ENCODE measurements at regions not wholly inside any gene's neighbourhood (a gene's known extent, or its start where the extent isn't known, plus 50 kb on each side); places are given as distances from the start of the nearest gene placed in this dataset.

DNA sequence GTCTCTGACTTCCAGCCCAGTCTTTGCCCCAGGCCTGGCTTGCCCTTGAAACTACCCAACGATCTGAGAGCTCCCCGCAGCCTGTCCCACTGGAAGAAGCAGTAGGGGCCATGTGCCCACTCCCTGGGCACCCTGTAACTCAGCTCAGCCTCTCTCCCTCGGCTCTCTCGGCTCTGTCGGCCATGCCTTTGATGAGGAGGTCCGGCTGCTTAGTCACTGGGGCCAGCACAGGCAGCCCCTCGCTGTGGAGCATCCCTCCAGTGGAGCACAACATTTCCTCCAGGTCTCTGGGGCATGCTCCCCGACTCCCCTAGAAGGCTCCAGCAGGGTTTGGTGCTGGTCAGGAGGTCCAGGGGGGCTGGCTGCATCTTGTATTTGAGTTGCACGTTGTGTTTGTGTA lies 83.3 kb upstream of the DISP3 start:
- Histone ChIP-seq H3K9me3 (ENCODE audit: insufficient read depth, low read depth, low read length) (no peaks in the 10 kb centered on the region), H3K27me3 (ENCODE audit: insufficient read depth, low read length) (no peaks in the 10 kb centered on the region), H3K9ac (ENCODE audit: low read depth, low read length) (no peak overlapping the region), H3K4me1 (ENCODE audit: insufficient read depth, low read length) (no peaks in the 10 kb centered on the region), H3K36me3 (ENCODE audit: insufficient read depth, low read length) (no peaks in the 10 kb centered on the region), H3K4me3 (ENCODE audit: low read length) (no peak overlapping the region), H3K27ac (ENCODE audit: low read depth, low read length) (no peak overlapping the region)
- 91% methylated on average over 9 of the region's 9 CpGs for WGBS

DNA sequence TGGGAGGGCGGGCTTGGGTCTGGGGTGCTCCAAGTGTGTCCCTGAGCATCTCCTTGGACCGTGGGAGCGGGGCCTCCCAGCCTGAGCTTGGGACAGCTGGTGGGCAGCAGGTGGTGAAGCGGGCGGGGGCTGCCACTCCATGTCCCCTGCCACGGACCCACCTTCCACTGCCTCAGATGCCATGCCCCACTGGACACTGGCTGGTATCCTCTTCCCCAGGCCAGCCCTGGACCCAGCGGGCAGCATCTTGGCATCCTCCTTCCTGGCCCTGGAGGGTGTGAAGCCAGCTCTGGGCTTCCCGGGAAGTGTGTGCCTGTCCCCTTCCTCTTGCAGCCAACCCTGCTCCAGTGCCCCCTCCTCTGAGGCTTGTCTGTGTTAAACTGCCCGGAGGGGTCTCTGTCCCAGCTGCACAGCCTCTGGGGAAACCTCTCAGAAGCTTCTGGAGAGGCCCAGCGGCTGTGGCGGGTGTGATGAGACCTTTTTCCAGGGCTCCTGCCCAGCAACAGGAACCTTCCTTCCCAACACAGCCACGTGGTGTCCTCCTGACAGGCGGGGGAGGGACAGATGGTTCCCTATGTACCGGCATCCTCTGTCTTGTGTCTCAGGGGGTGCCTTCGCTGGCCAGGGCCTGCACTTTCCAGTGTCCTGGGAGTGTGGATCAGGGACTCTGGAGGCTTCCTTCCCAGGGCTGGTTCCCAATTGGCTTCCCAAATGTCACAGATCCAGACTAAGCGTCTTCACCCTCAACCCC lies 81.6 kb upstream of the DISP3 start:
- H3K4me1 ChIP-seq (ENCODE audit: insufficient read depth, low read length), result no peaks in the 10 kb centered on the region
- H3K36me3 ChIP-seq (ENCODE audit: insufficient read depth, low read length), result no peaks in the 10 kb centered on the region
- H3K27me3 ChIP-seq (ENCODE audit: insufficient read depth, low read length), result no peaks in the 10 kb centered on the region
- no peaks in the 10 kb centered on the region for H3K9me3 ChIP-seq (ENCODE audit: insufficient read depth, low read depth, low read length)
- no peak overlapping the region for H3K27ac ChIP-seq (ENCODE audit: low read depth, low read length)
- no peak overlapping the region for H3K9ac ChIP-seq (ENCODE audit: low read depth, low read length)
- WGBS, result 80% methylated on average over 16 of the region's 16 CpGs
- H3K4me3 ChIP-seq (ENCODE audit: low read length), result no peak overlapping the region

DNA sequence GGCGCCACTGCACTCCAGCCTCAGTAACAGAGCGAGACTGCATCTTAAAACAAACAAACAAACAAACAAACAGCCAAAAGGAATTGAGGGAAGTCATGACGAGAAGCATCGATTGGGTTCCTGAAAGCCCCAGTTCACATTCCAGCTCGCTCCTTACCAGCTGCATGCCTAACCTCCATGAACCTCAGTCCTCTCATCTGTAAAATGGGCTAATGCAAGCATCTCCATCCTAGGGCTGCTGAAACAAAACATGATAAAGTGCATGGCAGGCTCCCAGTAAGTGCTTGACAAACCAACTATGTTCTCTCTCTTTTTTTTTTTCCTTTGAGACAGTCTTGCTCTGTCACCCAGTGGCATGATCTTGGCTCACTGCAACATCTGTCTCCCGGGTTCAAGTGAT lies 79.7 kb upstream of the DISP3 start:
- H3K9me3 ChIP-seq (ENCODE audit: insufficient read depth, low read depth, low read length), result no peaks in the 10 kb centered on the region
- H3K36me3 ChIP-seq (ENCODE audit: insufficient read depth, low read length), result no peaks in the 10 kb centered on the region
- no peak overlapping the region for H3K9ac ChIP-seq (ENCODE audit: low read depth, low read length)
- no peaks in the 10 kb centered on the region for H3K27me3 ChIP-seq (ENCODE audit: insufficient read depth, low read length)
- H3K4me1 ChIP-seq (ENCODE audit: insufficient read depth, low read length), result no peaks in the 10 kb centered on the region
- 94% methylated on average over 6 of the region's 6 CpGs for WGBS
- H3K4me3 ChIP-seq (ENCODE audit: low read length), result no peak overlapping the region
- no peak overlapping the region for H3K27ac ChIP-seq (ENCODE audit: low read depth, low read length)

DNA sequence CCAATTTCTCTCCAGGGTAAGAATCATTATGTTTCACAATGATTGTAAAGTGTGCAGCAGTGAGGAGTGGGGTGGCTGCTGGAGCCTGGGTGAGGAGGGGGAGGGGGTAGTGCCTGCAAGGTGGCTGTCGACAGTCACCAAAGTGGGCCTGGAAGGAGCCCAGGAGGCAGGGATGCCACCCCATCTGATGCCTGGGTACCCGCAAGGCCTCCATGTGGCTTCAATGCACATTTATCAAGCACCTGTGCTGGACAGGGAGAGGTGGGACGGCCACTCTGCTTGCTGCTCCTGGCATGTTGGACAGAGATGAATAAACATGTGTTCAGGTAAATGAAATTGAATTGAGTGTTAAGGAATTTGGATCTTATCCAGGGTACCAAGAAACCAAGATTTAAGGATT lies 78.8 kb upstream of the DISP3 start:
- Histone ChIP-seq H3K36me3 (ENCODE audit: insufficient read depth, low read length) (no peaks in the 10 kb centered on the region), H3K9ac (ENCODE audit: low read depth, low read length) (no peak overlapping the region), H3K27me3 (ENCODE audit: insufficient read depth, low read length) (no peaks in the 10 kb centered on the region), H3K27ac (ENCODE audit: low read depth, low read length) (no peak overlapping the region), H3K4me3 (ENCODE audit: low read length) (no peak overlapping the region), H3K4me1 (ENCODE audit: insufficient read depth, low read length) (no peaks in the 10 kb centered on the region), H3K9me3 (ENCODE audit: insufficient read depth, low read depth, low read length) (no peaks in the 10 kb centered on the region)
- WGBS, result 88% methylated on average over 3 of the region's 3 CpGs

DNA sequence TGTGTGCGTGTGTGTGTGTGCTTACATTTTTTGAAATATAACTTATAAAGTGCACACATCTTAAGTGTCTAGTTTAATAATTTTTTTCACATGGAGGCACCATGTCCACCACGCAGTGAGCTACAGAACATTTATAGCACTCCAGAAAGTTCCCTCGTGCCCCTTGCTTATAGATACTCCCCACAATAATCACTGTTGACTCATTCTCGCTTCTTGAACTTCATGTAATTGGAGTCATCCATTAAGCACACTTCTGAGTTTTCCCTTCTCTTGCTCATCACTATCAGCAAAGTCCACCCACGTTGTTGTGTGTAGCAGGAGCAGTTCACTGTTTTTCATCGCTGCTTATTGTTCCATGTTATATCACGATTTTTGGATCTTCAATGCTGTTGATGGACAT lies 78.4 kb upstream of the DISP3 start:
- no peaks in the 10 kb centered on the region for H3K9me3 ChIP-seq (ENCODE audit: insufficient read depth, low read depth, low read length)
- no peaks in the 10 kb centered on the region for H3K36me3 ChIP-seq (ENCODE audit: insufficient read depth, low read length)
- H3K9ac ChIP-seq (ENCODE audit: low read depth, low read length), result no peak overlapping the region
- H3K4me1 ChIP-seq (ENCODE audit: insufficient read depth, low read length), result no peaks in the 10 kb centered on the region
- no peak overlapping the region for H3K27ac ChIP-seq (ENCODE audit: low read depth, low read length)
- WGBS, result 90% methylated on average over 6 of the region's 7 CpGs
- no peak overlapping the region for H3K4me3 ChIP-seq (ENCODE audit: low read length)
- H3K27me3 ChIP-seq (ENCODE audit: insufficient read depth, low read length), result no peaks in the 10 kb centered on the region

DNA sequence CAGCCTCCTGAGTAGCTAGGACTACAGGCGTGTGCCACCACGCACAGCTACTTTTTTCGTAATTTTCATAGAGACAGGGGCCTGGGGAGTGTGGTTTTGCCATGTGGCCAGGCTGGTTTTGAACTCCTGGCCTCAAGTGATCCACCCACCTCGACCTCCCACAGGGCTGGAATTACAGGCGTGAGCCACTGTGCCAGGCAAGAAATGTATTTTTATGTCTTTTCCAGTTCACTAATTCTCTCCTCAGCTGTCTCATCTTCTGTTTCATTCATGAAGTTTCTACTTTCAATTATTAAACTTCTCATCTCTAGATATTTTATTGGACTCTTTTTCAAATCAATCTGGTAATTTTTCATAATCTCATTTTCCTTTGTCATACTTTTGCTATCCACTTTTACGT lies 72.1 kb upstream of the DISP3 start:
- H3K9ac ChIP-seq (ENCODE audit: low read depth, low read length), result no peak overlapping the region
- H3K27ac ChIP-seq (ENCODE audit: low read depth, low read length), result no peak overlapping the region
- H3K4me1 ChIP-seq (ENCODE audit: insufficient read depth, low read length), result no peaks in the 10 kb centered on the region
- WGBS, result 94% methylated on average over 6 of the region's 6 CpGs
- H3K9me3 ChIP-seq (ENCODE audit: insufficient read depth, low read depth, low read length), result 0 out of 2 replicates have a peak, but pooled peaks cover 5% of the 10 kb centered on the region
- no peak overlapping the region for H3K4me3 ChIP-seq (ENCODE audit: low read length)
- H3K36me3 ChIP-seq (ENCODE audit: insufficient read depth, low read length), result no peaks in the 10 kb centered on the region
- no peaks in the 10 kb centered on the region for H3K27me3 ChIP-seq (ENCODE audit: insufficient read depth, low read length)

DNA sequence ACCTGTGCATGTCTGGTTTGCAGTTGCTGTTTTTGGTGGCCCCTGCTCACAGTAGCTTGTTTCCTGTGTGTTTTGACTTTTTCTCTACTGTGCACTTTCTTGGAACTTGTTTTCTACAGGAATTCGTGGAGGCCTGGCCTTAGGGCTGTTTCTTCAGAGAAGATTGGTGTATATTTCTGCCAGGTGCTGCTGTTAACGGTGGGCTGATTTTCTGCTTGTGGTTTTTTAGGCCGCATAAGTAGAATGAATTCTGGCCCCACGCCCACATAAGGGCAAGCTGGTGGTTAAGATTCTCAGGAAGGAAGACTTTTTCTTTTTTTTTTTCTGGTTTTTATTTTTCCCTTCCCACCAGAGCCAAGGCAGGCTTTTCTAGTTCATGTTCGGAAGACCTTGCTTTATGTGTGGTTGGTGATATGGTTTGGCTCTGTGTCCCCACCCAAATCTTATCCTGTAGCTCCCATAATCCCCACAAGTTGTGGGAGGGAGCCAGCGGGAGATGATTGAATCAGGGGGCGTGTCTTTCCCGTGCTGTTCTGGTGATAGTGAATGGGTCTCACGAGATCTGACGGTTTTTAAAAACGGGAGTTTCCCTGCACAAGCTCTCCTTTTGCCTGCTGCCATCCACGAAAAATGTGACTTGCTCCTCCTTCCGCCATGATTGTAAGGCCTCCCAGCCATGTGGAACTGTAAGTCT lies 71.5 kb upstream of the DISP3 start:
- no peaks in the 10 kb centered on the region for H3K27me3 ChIP-seq (ENCODE audit: insufficient read depth, low read length)
- no peak overlapping the region for H3K4me3 ChIP-seq (ENCODE audit: low read length)
- H3K9ac ChIP-seq (ENCODE audit: low read depth, low read length), result no peak overlapping the region
- 0 out of 2 replicates have a peak, but pooled peaks cover 5% of the 10 kb centered on the region for H3K9me3 ChIP-seq (ENCODE audit: insufficient read depth, low read depth, low read length)
- no peaks in the 10 kb centered on the region for H3K36me3 ChIP-seq (ENCODE audit: insufficient read depth, low read length)
- no peak overlapping the region for H3K27ac ChIP-seq (ENCODE audit: low read depth, low read length)
- 89% methylated on average over 12 of the region's 13 CpGs for WGBS
- no peaks in the 10 kb centered on the region for H3K4me1 ChIP-seq (ENCODE audit: insufficient read depth, low read length)

DNA sequence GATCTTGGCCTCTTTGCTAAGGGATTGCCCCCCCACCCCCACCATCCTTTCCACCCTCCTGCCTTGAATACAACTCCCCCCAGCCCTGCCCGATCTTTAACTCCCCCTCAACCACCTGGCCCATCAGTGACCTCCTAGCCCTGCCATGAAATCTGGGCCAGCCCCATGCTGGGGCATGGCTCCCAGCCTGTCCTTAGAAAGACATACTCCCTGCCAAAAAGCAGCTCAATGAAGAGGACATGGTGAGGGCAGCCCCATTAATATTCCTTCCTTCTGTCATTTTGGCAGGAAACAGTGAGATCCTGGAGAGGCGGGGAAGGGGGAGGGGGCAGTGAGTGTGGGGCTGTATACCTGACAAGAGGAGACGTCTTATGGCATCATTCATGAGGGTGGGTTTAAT lies 66.8 kb upstream of the DISP3 start:
- Histone ChIP-seq H3K36me3 (ENCODE audit: insufficient read depth, low read length) (no peaks in the 10 kb centered on the region), H3K4me1 (ENCODE audit: insufficient read depth, low read length) (peaks cover 16% of the 10 kb centered on the region), H3K4me3 (ENCODE audit: low read length) (no peak overlapping the region), H3K27ac (ENCODE audit: low read depth, low read length) (no peak overlapping the region), H3K27me3 (ENCODE audit: insufficient read depth, low read length) (no peaks in the 10 kb centered on the region), H3K9me3 (ENCODE audit: insufficient read depth, low read depth, low read length) (0 out of 2 replicates have a peak, but pooled peaks cover 5% of the 10 kb centered on the region), H3K9ac (ENCODE audit: low read depth, low read length) (no peak overlapping the region)
- WGBS, result 86% methylated on average over 3 of the region's 3 CpGs

DNA sequence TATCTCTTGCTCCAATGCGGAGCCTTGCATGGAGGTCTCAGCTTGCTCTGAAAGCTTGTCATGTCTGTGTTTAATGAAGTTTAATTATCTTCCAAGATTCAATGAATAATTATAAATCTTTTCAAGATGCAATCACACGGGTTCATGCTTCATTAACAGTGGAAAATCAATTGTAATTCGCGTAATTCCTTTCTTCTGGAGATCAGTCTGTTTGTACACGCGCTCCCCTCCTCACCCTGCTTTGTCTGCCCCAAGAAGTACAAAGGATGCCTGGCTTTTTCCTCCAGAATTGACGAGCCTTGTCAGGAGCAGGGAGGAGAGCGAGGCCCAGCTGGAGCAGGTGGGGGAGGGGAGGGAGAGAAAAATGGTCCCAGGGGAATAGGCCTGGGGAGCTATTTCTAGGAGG lies 65.0 kb upstream of the DISP3 start:
- no peaks in the 10 kb centered on the region for H3K9me3 ChIP-seq (ENCODE audit: insufficient read depth, low read depth, low read length)
- H3K27ac ChIP-seq (ENCODE audit: low read depth, low read length), result peak overlapping the region; percentile 43; the same call in 1 of the 2 replicates
- H3K4me3 ChIP-seq (ENCODE audit: low read length), result peak overlapping the region; percentile 15

DNA sequence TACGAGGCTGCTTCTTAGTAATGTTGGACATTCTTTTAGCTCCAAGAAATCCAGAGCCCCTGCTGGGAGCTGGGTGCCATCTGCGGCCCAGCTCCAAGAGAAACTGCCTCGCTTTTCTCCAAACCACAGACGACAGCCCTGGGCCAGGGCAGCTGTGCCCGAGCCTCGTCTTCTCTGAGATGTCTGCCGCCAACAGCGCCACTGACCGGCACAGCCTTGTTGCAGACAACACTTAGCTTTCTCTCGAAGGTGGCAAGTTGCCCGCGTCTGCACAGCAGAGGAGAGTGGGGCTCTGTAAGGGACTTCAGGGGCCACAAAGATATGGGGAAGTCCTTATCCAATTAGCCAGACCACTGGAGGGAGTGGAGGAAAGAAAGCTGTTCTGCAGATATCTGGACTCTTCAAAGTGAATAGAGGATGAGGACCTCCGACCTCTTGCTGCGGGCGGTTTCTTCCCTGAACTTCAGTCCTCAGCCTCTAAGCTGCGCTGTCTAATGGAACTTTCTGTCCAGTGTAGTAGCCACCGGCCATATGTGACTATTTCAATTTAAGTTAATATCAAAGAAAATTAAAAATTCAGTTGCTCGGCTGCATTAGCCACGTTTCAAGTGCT lies 63.9 kb upstream of the DISP3 start:
- WGBS, result 91% methylated on average over 19 of the region's 19 CpGs

More for the DNA sequence above, 65.0 kb upstream of the DISP3 start:
- no peaks in the 10 kb centered on the region for H3K27me3 ChIP-seq (ENCODE audit: insufficient read depth, low read length)
- H3K4me1 ChIP-seq (ENCODE audit: insufficient read depth, low read length), result peaks cover 22% of the 10 kb centered on the region
- 31% methylated on average over 8 of the region's 8 CpGs for WGBS
- H3K36me3 ChIP-seq (ENCODE audit: insufficient read depth, low read length), result no peaks in the 10 kb centered on the region
- peak overlapping the region; percentile 18; the same call in 1 of the 2 replicates for H3K9ac ChIP-seq (ENCODE audit: low read depth, low read length)

DNA sequence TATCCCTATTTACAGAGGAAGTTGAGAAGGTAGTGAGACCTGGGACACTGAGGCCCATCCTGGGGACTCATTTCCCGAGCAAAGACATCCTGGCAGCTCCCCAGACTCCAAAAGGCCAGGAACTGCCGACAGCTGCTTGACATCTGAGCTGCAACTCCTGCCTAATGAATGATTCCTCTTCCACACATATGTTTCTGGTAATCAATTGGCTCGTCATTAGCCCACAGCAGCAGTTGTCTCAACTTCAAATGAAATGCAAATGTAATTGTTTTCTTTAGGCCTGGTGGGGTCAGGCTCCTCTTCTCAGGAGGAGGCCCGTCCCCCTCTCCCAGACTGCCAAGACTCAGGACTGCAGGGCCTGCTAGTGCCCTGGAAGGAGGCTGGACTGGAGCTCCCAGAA lies 61.8 kb upstream of the DISP3 start:
- Histone ChIP-seq H3K27me3 (ENCODE audit: insufficient read depth, low read length) (no peaks in the 10 kb centered on the region), H3K4me3 (ENCODE audit: low read length) (no peak overlapping the region), H3K9me3 (ENCODE audit: insufficient read depth, low read depth, low read length) (no peaks in the 10 kb centered on the region), H3K9ac (ENCODE audit: low read depth, low read length) (no peak overlapping the region), H3K27ac (ENCODE audit: low read depth, low read length) (no peak overlapping the region), H3K4me1 (ENCODE audit: insufficient read depth, low read length) (peaks cover 22% of the 10 kb centered on the region), H3K36me3 (ENCODE audit: insufficient read depth, low read length) (no peaks in the 10 kb centered on the region)
- WGBS, result 12% methylated on average over 4 of the region's 4 CpGs

More for the DNA sequence above, 63.9 kb upstream of the DISP3 start:
- H3K9me3 ChIP-seq (ENCODE audit: insufficient read depth, low read depth, low read length), result no peaks in the 10 kb centered on the region
- no peak overlapping the region for H3K27ac ChIP-seq (ENCODE audit: low read depth, low read length)
- H3K36me3 ChIP-seq (ENCODE audit: insufficient read depth, low read length), result no peaks in the 10 kb centered on the region
- H3K4me1 ChIP-seq (ENCODE audit: insufficient read depth, low read length), result peaks cover 22% of the 10 kb centered on the region
- no peak overlapping the region for H3K4me3 ChIP-seq (ENCODE audit: low read length)
- no peak overlapping the region for H3K9ac ChIP-seq (ENCODE audit: low read depth, low read length)
- no peaks in the 10 kb centered on the region for H3K27me3 ChIP-seq (ENCODE audit: insufficient read depth, low read length)
